ENCODE measurements at regions not wholly inside any gene's neighbourhood (a gene's known extent, or its start where the extent isn't known, plus 50 kb on each side); places are given as distances from the start of the nearest gene placed in this dataset.

DNA sequence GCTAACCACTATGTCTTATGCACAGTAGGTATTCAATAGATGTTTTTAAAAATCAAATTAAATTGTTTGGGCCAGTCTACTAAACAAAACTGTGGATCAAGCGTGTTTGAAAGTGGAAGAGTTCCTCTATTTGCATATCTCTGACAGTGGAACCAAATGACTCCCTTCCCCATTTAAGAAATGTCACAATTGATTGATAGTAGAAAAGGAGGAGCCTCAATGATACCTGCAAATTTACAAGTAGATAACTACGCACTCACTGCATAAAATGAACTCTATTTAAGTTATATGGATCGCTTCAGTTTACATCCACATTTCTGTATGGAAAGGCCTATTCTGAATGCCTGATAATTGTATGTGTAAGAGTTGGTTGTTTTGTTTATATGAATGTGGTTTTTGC, 163.3 kb upstream of the MTPN start:
- DNase-seq (no peak), ATAC-seq (ENCODE audit: low read depth) (no peak)
- H2BK5ac ChIP-seq (ENCODE audit: low read depth, low read length, poor library complexity, severe bottlenecking): no peak overlapping the region
- H3K4me2 ChIP-seq (ENCODE audit: low read depth, low read length): no peak overlapping the region
- no peak for TF ChIP-seq MAFK (IDR thresholded peaks at IDR 0.05; ENCODE audit: low read depth, low read length)
- no peak for TF ChIP-seq RFX5 (IDR thresholded peaks at IDR 0.05; ENCODE audit: low read depth, low read length)
- no peak overlapping the region for H4K5ac ChIP-seq (ENCODE audit: low read depth, low read length)
- ChIA-PET POLR2A (ENCODE audit: unreplicated experiment) (no interaction called here), CTCF (no interaction called here)
- no peaks in the 10 kb centered on the region for H3K36me3 ChIP-seq (ENCODE audit: control insufficient read depth, insufficient read depth, low read length)
- in situ Hi-C loops (cut with MboI; ENCODE audit: low sequenced_read_pairs): no loop called here
- H3K56ac ChIP-seq (ENCODE audit: extremely low read depth, insufficient read depth, low read length): no peak overlapping the region
- no peak overlapping the region for H3K27ac ChIP-seq (ENCODE audit: insufficient read depth, low read length)
- no peak overlapping the region for H2AK9ac ChIP-seq (replicated peaks; ENCODE audit: low read depth, low read length, poor library complexity)
- no peak overlapping the region for H3K9ac ChIP-seq (ENCODE audit: low read depth, low read length)
- H3K4ac ChIP-seq (ENCODE audit: low read depth, low read length): no peak overlapping the region
- no peak overlapping the region for H2BK15ac ChIP-seq (ENCODE audit: low read depth, low read length)
- no TSS peak for BruUV-seq (replicated peaks)
- H4K20me1 ChIP-seq (ENCODE audit: insufficient read depth, low read length): no peaks in the 10 kb centered on the region
- no peak overlapping the region for H2AK5ac ChIP-seq (ENCODE audit: low read depth, low read length)
- H4K8ac ChIP-seq (ENCODE audit: low read depth in 2 of 2, low read length in 2 of 2): no peak overlapping the region
- no peaks in the 10 kb centered on the region; the same call in 1 of the 2 replicates for H3K27me3 ChIP-seq (ENCODE audit: control insufficient read depth, insufficient read depth, low read length)
- WGBS, 2 experiments (ENCODE audit: extremely low coverage in 2 of 2, insufficient read length in 1 of 2): no CpG with 5 or more reads among the region's 3 CpGs
- H3K14ac ChIP-seq (replicated peaks; ENCODE audit: low read depth, low read length): no peak overlapping the region
- no peak overlapping the region for H4K91ac ChIP-seq (ENCODE audit: insufficient read depth, low read depth, low read length)
- H3K79me1 ChIP-seq (ENCODE audit: low read depth in 1 of 2, low read length in 2 of 2): no peaks in the 10 kb centered on the region
- H3K4me3 ChIP-seq (ENCODE audit: insufficient read depth, low read depth, low read length): no peak overlapping the region
- H2BK20ac ChIP-seq (ENCODE audit: low read depth, low read length): no peak overlapping the region
- dilution Hi-C loops (cut with HindIII; ENCODE audit: low sequenced_read_pairs, unreplicated experiment): no loop called here
- H2BK120ac ChIP-seq (ENCODE audit: low read depth, low read length): no peak overlapping the region
- no peaks in the 10 kb centered on the region for H3K9me1 ChIP-seq (ENCODE audit: insufficient read depth, low read length)
- no peak overlapping the region for H2AFZ ChIP-seq (replicated peaks; ENCODE audit: low read length, poor library complexity)
- H3K9me3 ChIP-seq (ENCODE audit: control insufficient read depth, insufficient read depth, low read length): no peaks in the 10 kb centered on the region
- no peaks in the 10 kb centered on the region for H3K4me1 ChIP-seq (ENCODE audit: control insufficient read depth, insufficient read depth, low read length)
- H3K18ac ChIP-seq (ENCODE audit: low read depth, low read length): no peak overlapping the region
- no peak overlapping the region for H3K23ac ChIP-seq (ENCODE audit: low read depth, low read length)
- intact Hi-C loops (cut with micrococcal nuclease): no loop called here
